ENCODE measurements at regions not wholly inside any gene's neighbourhood (a gene's known extent, or its start where the extent isn't known, plus 50 kb on each side); places are given as distances from the start of the nearest gene placed in this dataset.
"Not testable (repeated sequence)": the region's sequence is repeated elsewhere in the genome, so short reads cannot be mapped to it uniquely, and the experiment has no call there.

DNA sequence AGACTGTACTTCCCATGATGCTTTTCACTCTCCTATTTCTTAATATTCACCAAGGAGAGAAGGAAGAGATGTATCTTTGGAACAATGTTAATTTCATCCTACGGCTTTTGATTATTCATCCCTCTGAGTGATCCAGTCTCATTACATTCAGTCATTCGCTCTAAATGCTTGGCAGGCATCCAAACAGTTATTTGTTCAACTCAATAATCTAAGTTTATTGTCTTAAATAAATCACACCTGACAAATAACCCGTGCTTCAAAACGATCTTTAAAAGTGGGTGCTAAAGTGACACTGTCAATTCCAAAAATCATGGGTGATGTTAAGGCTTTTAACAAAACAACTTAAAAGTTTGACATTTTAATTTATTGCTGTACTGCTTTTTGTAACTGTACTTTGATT lies 233.1 kb downstream of the RASEF start:
- in situ Hi-C loops (cut with HindIII; ENCODE audit: low pct_unique_long_range_greater_than_20kb, low sequenced_read_pairs) = no loop called here
- no peak for DNase-seq (ENCODE audit: low read depth, low spot score)

DNA sequence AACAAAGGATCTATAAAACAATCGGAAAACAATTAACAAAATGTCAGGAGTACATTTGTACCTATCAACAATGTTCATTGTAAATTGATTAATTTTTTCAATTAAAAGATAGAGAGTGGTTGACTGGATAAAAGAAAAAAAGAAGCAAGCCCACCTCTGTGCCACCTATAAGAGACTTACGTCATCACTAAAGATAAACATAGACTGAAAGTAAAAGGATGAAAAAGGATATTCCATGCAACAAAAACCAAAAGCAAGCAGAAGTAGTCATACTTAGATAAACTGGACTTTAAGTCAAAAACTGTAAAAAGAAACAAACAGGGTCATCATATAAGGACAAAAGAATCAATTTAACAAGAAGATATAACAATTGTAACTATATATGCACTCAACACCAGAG lies 197.4 kb downstream of the RASEF start:
- in situ Hi-C loops (cut with HindIII; ENCODE audit: low pct_unique_long_range_greater_than_20kb, low sequenced_read_pairs) = no loop called here
- DNase-seq (ENCODE audit: low read depth, low spot score) = no peak

DNA sequence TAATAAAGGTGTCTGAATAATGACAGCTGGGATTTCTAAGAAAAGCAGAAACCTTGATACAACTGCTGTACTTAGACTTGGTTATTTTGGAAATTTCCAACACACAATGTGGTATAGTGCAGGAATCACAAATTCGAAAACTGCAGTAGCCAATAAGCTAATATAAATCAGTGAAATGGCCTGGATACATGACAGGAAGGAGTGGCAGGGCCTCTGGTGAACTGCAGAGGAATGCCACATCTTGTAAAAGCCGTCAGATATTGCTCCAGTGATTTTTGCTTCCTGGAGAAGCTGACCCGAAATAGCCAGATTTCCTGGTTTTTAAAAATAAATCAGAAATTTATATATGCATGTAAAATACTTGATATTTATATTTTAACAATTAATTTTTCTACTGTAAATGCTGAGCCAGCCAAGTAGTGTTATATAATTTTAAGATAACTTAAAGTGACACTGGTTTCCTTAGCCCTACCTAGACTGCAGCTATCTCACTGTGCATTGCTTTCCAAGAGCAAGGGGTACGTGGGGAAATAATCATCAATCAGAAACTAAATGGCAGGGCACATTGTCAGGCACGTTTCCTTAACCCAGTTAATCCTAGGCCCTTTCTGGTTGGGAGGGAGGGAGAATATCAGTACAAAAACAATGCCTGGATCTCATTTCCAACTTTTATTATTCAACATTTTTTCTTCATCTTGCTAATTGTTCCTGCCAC lies 182.4 kb downstream of the RASEF start:
- no peak for DNase-seq (ENCODE audit: low read depth, low spot score)
- in situ Hi-C loops (cut with HindIII; ENCODE audit: low pct_unique_long_range_greater_than_20kb, low sequenced_read_pairs) = no loop called here

DNA sequence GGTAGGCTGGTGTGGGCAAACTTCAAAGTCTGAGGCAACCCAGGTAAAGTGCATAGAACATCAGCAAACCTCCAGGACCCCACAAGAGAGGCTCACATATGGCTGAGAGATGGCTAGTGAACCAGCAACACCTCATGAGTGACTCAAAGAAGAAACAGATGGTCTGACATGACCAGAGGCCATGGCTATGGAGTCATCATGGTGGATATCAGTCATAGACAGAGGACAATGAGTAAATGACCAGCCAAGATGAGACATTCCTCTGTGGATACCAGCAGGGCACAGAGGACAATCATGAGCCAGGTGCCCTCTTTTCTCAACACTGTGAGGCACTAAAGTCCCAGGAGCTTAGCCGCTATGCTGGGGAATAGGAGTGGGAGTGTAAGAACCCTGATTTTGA lies 180.8 kb downstream of the RASEF start:
- in situ Hi-C loops (cut with HindIII; ENCODE audit: low pct_unique_long_range_greater_than_20kb, low sequenced_read_pairs) = no loop called here
- no peak for DNase-seq (ENCODE audit: low read depth, low spot score)

DNA sequence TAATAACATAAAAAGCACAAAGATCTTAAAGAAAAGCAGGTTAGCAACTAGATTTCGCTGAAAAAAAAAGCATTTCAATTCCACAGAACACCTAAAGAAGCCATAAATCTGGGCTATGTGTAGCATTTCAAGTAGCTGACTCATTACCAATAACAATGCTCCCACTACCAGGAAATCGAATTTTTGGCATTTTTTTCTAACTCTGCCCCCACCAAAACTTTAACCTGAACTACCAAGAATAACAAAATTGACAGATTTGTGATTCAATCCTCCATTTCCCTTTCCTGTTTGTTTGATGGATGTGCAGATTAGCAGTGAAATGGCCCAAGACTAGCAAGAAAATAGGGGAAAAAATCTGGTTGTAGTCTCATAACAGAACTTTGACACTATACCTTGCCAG lies 180.2 kb downstream of the RASEF start:
- in situ Hi-C loops (cut with HindIII; ENCODE audit: low pct_unique_long_range_greater_than_20kb, low sequenced_read_pairs) = no loop called here
- no peak for DNase-seq (ENCODE audit: low read depth, low spot score)

DNA sequence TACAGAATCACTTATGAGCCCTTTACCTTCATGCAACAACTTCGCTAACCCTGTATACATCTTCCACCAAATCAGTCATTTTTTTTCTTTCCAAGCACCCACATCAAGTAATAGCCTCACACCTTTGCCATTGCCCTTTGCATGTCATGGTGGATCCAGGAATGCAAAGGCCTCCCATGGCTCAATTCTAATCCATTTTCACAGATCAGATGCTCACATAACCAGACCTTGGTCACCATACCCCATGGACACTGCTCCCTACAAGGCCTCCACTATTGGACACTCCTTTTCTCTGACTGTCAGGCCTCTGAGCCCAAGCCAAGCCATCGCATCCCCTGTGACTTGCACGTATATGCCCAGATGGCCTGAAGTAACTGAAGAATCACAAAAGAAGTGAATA lies 179.5 kb downstream of the RASEF start:
- in situ Hi-C loops (cut with HindIII; ENCODE audit: low pct_unique_long_range_greater_than_20kb, low sequenced_read_pairs) = no loop called here
- DNase-seq (ENCODE audit: low read depth, low spot score) = no peak

DNA sequence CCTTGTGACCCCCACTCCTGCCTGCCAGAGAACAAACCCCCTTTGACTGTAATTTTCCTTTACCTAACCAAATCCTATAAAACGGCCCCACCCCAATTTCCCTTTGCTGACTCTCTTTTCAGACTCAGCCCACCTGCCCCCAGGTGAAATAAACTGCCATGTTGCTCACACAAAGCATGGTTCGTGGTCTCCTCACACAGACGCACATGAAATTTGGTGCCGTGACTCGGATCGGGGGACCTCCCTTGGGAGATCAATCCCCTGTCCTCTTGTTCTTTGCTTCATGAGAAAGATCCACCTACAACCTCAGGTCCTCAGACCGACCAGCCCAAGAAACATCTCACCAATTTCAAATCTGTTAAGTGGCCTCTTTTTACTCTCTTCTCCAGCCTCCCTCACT lies 179.0 kb downstream of the RASEF start:
- in situ Hi-C loops (cut with HindIII; ENCODE audit: low pct_unique_long_range_greater_than_20kb, low sequenced_read_pairs); DNase-seq (ENCODE audit: low read depth, low spot score): not testable (repeated sequence)

DNA sequence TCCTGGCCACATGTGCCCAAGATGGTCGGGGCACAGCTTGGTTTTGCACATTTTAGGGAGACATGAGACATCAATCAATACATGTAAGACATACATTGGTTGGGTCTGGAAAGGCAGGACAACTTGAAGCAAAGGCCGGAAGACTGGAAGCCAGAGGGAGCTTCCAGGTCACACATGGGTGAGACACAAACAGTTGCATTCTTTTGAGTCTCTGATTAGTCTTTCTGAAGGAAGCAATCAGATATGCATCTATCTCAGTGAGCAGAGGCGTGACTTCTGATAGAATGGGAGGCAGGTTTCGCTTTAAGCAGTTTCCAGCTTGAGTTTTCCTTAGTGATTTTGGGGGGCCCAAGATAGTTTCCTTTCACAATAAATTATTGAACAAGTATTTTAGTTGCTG lies 172.5 kb downstream of the RASEF start:
- no peak for DNase-seq (ENCODE audit: low read depth, low spot score)
- in situ Hi-C loops (cut with HindIII; ENCODE audit: low pct_unique_long_range_greater_than_20kb, low sequenced_read_pairs) = no loop called here

DNA sequence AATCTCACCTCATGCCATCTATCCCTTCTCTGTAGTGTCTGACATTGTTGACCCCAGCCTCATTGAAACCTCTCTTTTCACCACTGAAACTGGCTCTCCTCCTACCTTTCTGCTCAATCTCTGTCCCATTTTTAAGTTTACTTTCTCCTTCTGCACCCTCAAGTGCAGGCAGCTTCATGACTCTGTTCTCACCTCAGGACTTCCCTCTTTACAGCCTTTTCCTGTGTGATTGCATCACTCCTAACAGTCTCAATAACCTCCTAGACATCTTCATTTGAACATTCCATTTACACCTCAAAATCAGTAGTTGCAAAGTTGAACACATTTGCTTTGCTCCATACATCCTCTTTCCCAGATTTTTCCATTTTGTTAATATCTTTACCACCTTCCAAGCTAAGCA lies 172.1 kb downstream of the RASEF start:
- no peak for DNase-seq (ENCODE audit: low read depth, low spot score)
- in situ Hi-C loops (cut with HindIII; ENCODE audit: low pct_unique_long_range_greater_than_20kb, low sequenced_read_pairs) = no loop called here

DNA sequence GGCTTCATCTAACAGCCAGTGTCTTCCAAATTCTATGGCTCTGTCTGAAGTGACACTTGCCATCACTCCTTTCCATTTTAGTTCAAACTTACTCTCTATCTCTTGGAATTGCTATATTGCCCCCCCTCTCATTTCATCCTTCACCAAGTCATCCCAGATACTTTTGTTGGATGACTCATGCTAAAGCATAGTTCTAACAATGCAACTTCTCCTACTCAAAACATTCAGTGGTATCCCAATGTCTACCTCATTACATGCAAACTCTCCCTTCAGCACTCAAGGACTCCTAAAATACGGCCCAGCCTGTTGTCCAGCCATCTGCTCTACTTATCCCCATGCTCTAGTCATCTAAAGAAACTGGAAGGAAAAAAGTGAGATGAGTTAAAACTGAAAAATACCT lies 171.6 kb downstream of the RASEF start:
- in situ Hi-C loops (cut with HindIII; ENCODE audit: low pct_unique_long_range_greater_than_20kb, low sequenced_read_pairs) = no loop called here
- DNase-seq (ENCODE audit: low read depth, low spot score) = no peak

DNA sequence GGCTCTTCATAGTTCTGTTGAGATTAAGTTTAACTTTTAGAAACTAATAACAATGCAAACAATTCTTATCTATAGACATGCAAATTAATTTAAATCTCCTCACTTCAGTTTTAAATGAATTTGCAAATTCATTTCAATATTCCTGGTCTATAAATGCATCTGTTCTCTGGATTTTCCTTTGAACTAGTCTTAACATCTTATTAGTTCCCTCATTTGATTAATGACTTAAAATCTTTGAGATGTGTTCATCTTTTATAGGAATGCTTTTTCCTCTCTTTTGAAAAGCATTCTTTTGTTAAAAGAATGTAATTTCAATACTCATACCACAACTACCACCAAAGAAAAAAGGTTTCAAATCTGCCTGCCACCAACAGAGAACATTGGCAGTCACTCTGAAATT lies 169.4 kb downstream of the RASEF start:
- no peak for DNase-seq (ENCODE audit: low read depth, low spot score)
- in situ Hi-C loops (cut with HindIII; ENCODE audit: low pct_unique_long_range_greater_than_20kb, low sequenced_read_pairs) = no loop called here

DNA sequence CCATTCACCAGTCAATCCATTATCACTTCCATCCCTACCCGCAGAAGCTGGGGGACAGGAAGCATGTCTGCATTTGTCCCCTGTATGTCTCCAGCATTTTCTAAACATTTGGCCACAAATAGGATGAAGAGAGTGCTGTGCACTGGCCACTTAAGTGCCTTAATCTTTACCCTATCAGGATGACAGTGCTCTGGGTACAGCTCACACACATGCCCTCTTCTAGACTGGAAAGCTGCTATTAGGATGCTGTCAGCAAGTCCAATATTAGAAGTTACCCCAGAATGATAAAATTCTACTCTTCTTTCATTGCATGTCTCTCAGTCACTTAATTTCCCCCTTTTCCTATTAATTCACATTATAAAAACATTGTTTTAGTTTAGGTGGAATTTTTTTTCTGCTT lies 168.4 kb downstream of the RASEF start:
- DNase-seq (ENCODE audit: low read depth, low spot score) = no peak
- in situ Hi-C loops (cut with HindIII; ENCODE audit: low pct_unique_long_range_greater_than_20kb, low sequenced_read_pairs) = no loop called here

DNA sequence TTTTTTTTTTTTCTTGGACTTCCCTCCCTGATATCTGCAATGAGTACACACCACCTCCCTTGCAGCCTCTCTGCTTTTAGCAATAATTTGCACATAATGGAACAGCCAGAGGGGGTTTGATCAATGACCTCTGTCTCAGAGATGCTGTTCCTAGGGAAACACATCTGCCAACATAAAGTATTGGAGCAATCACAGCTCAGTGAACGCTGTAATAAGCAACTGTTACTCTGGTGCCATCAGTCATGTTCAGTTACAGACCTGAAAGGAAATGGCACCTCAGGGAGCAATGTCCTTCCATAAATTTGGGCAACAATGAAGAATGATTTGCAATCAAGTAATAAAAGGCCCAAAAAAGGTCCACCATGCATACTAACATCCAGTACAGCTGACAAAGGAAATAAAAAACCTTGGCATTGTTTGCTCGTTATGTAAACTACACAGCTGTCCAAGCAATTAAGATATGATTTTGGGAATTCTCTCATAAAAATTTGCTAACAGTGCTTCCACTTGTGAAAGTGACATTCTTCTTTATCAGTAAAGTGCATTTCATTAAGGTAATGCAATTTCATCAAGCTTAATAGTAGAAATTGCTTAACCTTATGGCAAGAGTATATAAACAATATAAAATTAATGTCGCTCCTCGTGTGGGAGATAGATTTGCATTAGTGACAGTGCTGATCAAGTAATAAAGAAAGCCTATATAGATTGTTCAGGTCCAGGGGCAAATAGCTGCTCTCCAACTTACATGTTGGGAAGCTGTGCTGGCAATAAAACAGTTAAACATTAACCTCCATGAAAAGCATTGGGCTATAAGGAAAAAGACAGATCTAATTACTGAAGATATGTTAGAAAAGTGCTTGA lies 167.8 kb downstream of the RASEF start:
- in situ Hi-C loops (cut with HindIII; ENCODE audit: low pct_unique_long_range_greater_than_20kb, low sequenced_read_pairs) = no loop called here
- no peak for DNase-seq (ENCODE audit: low read depth, low spot score)

DNA sequence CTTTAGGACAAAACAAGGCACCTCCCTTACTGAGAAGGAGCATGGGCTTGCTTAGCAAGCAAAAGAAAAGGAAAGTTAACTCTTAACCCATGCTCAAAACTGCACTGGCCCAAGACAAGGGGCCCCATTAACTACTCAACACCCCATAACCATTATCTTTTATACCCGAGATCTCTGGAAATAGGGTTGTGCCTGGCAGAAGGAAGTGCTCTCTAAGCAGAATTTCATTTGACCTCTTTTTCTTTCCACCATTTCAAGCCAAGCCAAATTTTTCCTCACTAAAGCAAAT lies 167.2 kb downstream of the RASEF start:
- in situ Hi-C loops (cut with HindIII; ENCODE audit: low pct_unique_long_range_greater_than_20kb, low sequenced_read_pairs) = no loop called here
- no peak for DNase-seq (ENCODE audit: low read depth, low spot score)

DNA sequence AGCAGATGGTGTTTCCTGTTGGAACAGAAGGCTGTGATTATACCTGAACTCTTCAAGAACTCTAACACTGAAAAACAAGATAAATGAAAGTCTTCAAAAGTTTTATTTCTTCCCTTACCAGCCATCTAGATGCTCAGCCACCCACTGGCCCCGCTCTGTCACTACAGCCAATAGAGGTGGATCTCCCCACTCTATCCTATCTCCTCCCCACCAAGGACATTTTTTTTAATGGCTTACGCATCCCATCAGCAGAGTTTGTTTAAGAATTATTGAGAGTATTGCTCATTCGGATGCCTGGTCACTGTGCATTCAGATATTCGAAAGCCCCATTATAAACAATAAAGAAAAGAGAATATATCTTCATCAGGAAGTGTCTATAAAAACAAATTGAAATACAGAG lies 159.4 kb downstream of the RASEF start:
- in situ Hi-C loops (cut with HindIII; ENCODE audit: low pct_unique_long_range_greater_than_20kb, low sequenced_read_pairs) = no loop called here

DNA sequence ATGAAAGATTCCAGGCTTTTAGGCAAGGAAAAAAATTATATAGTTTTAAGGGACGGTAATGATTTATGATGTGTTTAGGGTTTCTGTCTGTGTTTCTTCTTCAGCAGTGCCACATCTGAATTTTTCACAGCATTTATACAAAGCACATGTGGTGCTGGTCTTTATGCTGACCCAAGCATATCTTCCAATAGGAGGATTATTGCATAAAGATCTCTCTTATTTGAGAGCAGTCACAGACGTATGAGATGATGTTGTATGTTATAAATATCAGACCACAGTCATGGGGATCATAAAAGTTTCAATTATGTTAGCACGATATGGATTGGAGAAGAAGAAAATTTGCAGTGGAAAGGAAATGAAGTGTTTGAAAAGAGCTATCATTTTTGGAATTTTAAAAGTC lies 150.9 kb downstream of the RASEF start:
- no peak for DNase-seq (ENCODE audit: low read depth, low spot score)
- in situ Hi-C loops (cut with HindIII; ENCODE audit: low pct_unique_long_range_greater_than_20kb, low sequenced_read_pairs) = no loop called here

More for the DNA sequence above, 159.4 kb downstream of the RASEF start:
- DNase-seq (ENCODE audit: low read depth, low spot score) = peak; percentile 24

DNA sequence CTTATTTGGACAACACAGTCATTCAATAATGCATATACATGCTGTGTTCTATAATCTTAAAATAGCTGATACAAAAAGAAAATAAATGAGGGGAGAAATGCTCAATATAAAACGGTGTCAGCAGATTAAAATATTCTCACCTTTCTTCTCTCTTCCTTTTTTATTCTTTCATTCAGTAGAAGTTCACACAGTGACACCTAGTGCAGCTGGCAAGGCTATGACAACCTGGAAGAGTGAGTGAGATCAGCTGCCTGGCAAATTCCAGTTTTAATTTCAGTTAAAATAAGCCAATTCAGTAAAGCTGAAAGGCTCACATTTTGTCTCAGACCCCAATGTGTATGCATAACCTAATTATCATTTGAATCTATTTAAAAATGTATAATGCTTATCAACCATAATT lies 150.3 kb downstream of the RASEF start:
- peak; percentile 17 for DNase-seq (ENCODE audit: low read depth, low spot score)
- in situ Hi-C loops (cut with HindIII; ENCODE audit: low pct_unique_long_range_greater_than_20kb, low sequenced_read_pairs) = no loop called here

DNA sequence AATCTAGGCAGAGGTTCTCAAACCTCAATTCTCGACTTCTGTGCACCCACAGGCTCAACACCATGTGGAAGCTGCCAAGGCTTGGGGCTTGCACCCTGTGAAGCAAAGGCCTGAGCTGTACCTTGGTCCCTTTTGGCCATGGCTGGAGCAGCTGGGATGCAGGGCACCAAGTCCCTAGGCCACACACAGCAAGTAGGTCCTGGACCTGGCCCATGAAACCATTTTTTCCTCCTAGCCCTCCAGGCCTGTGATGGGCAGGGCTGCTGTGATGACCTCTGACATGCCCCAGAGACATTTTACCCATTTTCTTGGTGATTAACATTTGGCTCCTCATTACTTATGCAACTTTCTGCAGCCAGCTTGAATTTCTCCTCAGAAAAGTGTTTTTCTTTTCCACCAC lies 146.7 kb downstream of the RASEF start:
- in situ Hi-C loops (cut with HindIII; ENCODE audit: low pct_unique_long_range_greater_than_20kb, low sequenced_read_pairs); DNase-seq (ENCODE audit: low read depth, low spot score): not testable (repeated sequence)

DNA sequence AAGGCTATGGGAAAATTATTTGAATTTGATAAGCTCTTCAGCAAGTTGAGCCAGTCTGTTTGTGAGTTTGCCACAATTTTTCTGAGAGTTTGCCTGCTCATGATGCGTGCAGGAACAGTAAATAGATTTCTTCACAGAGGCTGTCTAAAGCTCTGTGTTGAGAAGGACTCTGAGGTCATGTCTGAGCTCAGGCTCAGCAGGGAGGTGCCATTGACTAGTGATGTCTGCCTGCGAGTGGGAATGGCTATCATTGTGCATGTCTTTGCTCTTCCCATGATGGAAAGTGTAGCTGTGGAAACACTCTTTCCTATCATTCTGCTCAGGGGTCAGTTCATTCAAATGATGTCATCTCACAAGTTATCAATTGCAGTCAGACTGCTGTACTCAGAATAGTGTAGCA lies 142.8 kb downstream of the RASEF start:
- no peak for DNase-seq (ENCODE audit: low read depth, low spot score)
- in situ Hi-C loops (cut with HindIII; ENCODE audit: low pct_unique_long_range_greater_than_20kb, low sequenced_read_pairs) = no loop called here
